ENCODE measurements at regions not wholly inside any gene's neighbourhood (a gene's known extent, or its start where the extent isn't known, plus 50 kb on each side); places are given as distances from the start of the nearest gene placed in this dataset.

DNA sequence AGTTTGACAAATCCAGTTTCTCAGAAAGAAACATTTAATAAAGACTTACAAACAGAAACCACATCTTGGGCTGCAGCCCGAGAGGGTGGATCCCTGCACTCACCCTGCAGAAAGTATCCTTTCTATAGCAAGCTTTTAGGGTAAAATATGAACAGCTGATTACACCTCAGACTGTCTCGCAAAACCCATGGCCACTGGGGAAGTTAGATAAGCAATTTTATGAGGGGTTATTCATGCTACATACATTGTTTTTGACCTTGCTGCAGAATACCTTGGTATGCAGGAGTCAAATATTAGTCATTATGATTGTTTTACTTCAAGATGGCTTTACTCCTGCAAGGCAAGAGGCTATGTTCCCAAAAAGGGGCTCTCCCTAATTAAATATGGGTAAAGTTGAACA, 126.9 kb downstream of the OR2B2 start:
- intact Hi-C loops (cut with micrococcal nuclease), result no loop called here
- no peaks in the 10 kb centered on the region for H3K36me3 Mint-ChIP-seq (ENCODE audit: insufficient read depth, unreplicated experiment)
- ChIA-PET POLR2A (interaction anchor here (0.6 to 1.1 kb wide), 3 partner anchors 8 to 1687 kb away, joined by 3 read pairs; no protein-coding TSS in a partner anchor), CTCF (interaction anchor here (3.1 to 3.2 kb wide), 2 partner anchors 11 to 13 kb away, joined by 16 to 21 read pairs; no protein-coding TSS in a partner anchor)
- no peaks in the 10 kb centered on the region for H3K27me3 Mint-ChIP-seq (ENCODE audit: insufficient read depth, unreplicated experiment)
- H3K4me3 Mint-ChIP-seq (ENCODE audit: unreplicated experiment), result no peak overlapping the region
- H3K27ac Mint-ChIP-seq (ENCODE audit: low read depth, unreplicated experiment), result no peak overlapping the region
- TF ChIP-seq, protein P1, sequence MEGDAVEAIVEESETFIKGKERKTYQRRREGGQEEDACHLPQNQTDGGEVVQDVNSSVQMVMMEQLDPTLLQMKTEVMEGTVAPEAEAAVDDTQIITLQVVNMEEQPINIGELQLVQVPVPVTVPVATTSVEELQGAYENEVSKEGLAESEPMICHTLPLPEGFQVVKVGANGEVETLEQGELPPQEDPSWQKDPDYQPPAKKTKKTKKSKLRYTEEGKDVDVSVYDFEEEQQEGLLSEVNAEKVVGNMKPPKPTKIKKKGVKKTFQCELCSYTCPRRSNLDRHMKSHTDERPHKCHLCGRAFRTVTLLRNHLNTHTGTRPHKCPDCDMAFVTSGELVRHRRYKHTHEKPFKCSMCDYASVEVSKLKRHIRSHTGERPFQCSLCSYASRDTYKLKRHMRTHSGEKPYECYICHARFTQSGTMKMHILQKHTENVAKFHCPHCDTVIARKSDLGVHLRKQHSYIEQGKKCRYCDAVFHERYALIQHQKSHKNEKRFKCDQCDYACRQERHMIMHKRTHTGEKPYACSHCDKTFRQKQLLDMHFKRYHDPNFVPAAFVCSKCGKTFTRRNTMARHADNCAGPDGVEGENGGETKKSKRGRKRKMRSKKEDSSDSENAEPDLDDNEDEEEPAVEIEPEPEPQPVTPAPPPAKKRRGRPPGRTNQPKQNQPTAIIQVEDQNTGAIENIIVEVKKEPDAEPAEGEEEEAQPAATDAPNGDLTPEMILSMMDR (IDR thresholded peaks at IDR 0.05; ENCODE audit: unreplicated experiment), result no peak
- BruUV-seq (replicated peaks), result no TSS peak
- no peaks in the 10 kb centered on the region for H3K9me3 Mint-ChIP-seq (ENCODE audit: unreplicated experiment)
- H3K4me1 Mint-ChIP-seq (ENCODE audit: insufficient read depth, unreplicated experiment), result no peaks in the 10 kb centered on the region
- DNase-seq (ENCODE audit: unreplicated experiment), result no peak

DNA sequence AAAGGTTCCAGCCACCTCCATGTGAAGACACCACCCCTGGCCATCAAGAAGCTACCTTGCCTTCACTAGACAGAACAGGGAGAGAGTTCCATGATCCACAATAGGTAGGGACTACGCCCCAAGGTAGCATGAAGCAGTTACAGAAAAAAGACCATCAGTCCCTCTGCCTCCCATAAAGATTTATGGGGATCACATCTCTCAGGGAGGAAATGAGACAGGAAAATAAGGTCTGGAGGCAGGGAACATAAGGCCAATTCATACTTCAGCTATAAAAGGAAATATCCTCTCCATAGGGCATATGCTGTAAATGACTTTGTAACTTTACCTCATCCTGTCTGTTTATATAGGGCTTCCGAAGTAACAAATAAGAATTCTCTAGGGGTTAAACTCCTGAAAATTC, 129.4 kb downstream of the OR2B2 start:
- ChIA-PET POLR2A (no interaction called here), CTCF (interaction anchor here (3.0 kb wide), 1 partner anchor 10 kb away, joined by 25 read pairs; no protein-coding TSS in a partner anchor)
- Mint-ChIP-seq H3K4me1 (ENCODE audit: insufficient read depth, unreplicated experiment) (peaks cover 6% of the 10 kb centered on the region), H3K4me3 (ENCODE audit: unreplicated experiment) (no peak overlapping the region), H3K27ac (ENCODE audit: low read depth, unreplicated experiment) (no peak overlapping the region), H3K36me3 (ENCODE audit: insufficient read depth, unreplicated experiment) (peaks cover 3% of the 10 kb centered on the region), H3K27me3 (ENCODE audit: insufficient read depth, unreplicated experiment) (no peaks in the 10 kb centered on the region), H3K9me3 (ENCODE audit: unreplicated experiment) (no peaks in the 10 kb centered on the region)
- no TSS peak for BruUV-seq (replicated peaks)
- DNase-seq (ENCODE audit: unreplicated experiment), result no peak
- intact Hi-C loops (cut with micrococcal nuclease), result no loop called here
- TF ChIP-seq, protein P1 (IDR thresholded peaks at IDR 0.05; ENCODE audit: unreplicated experiment), result no peak

DNA sequence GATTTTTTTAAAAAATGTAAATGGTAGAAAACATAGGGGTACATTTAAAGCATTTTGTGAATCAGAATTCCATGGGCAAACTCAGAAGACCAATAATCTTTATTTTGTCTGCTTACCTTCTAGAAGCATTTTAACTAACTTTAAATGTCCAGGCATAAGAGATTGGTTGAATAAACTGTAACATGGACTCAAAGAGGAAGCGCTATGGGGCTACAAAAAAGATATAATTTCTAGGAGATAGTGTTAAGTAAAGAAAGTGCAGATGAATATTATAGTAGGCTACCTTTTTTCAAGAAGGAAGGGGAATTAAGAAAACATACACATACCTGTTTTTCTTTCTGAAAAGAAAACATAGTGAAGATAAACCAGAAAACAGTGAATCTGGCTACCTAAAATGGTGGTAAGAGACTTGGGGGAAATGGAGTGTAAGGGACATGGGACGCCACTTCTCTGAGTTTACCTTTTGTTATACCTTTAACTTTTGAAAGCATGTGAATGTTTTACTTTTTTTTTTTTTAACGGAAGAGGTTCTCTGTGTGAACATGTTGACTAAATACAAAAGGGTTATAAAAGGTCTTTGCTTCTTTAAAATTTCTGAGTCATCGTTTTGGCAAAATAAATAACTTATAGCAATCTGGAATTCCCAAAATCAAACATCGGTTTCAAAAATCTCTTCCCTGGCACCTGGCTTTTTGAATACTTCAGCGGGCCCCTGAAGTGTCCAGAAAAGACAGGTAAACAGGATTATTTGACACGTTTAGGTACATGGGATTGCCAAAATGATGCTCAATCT, 133.4 kb downstream of the OR2B2 start:
- Mint-ChIP-seq H3K4me1 (ENCODE audit: insufficient read depth, unreplicated experiment) (peaks cover 11% of the 10 kb centered on the region), H3K9me3 (ENCODE audit: unreplicated experiment) (no peaks in the 10 kb centered on the region), H3K36me3 (ENCODE audit: insufficient read depth, unreplicated experiment) (peaks cover 9% of the 10 kb centered on the region), H3K4me3 (ENCODE audit: unreplicated experiment) (no peak overlapping the region), H3K27ac (ENCODE audit: low read depth, unreplicated experiment) (no peak overlapping the region), H3K27me3 (ENCODE audit: insufficient read depth, unreplicated experiment) (no peaks in the 10 kb centered on the region)
- POLR2A ChIA-PET, result interaction anchor here (0.8 kb wide), 1 partner anchor 86 kb away, joined by 3 read pairs; no protein-coding TSS in a partner anchor
- no TSS peak for BruUV-seq (replicated peaks)
- DNase-seq (ENCODE audit: unreplicated experiment), result no peak
- CTCF ChIA-PET, result interaction anchor here (0.6 to 0.7 kb wide), 2 partner anchors 17 to 629 kb away, joined by 3 to 5 read pairs; no protein-coding TSS in a partner anchor
- intact Hi-C loops (cut with micrococcal nuclease), result no loop called here
- TF ChIP-seq, protein P1 (IDR thresholded peaks at IDR 0.05; ENCODE audit: unreplicated experiment), result no peak

DNA sequence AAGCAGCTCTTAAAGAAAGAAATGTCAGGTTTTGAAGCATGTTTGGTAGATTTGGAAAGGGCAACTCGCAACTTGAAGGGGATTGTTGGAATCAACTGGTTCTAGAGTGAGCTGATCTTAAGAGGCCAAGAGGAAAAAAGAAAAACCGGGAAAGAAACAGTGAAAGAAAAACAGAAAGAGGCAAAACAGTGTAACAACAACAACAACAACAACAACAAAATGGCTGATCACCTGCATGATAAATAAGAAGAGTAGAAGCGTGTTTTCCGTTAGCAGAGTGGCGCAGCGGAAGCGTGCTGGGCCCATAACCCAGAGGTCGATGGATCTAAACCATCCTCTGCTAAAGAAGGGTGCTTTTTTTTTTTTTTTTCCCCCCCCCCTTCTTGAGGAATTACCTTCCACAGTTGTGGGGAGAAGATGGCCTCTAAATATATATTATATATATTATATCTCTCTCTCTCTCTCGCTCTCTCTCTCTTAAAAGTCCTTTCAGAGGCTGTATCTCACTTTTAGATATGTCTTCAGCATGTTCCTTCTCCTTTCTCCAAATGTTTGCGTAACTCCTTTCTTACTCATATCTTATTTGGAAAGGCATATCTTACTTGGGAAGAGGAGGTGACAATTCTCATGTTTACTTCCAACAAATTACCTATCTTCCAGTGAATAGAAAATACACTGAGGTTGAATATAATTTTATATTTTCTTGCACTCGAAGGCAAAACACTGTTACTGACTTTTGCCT, 134.4 kb downstream of the OR2B2 start:
- ChIA-PET CTCF (interaction anchor here (0.7 to 0.8 kb wide), 2 partner anchors 12 to 55 kb away, joined by 3 to 4 read pairs; no protein-coding TSS in a partner anchor), POLR2A (interaction anchor here (0.8 to 1.1 kb wide), 2 partner anchors 13 to 87 kb away, joined by 3 read pairs; no protein-coding TSS in a partner anchor)
- no peak for DNase-seq (ENCODE audit: unreplicated experiment)
- peak overlapping the region; percentile 29 for H3K27ac Mint-ChIP-seq (ENCODE audit: low read depth, unreplicated experiment)
- TF ChIP-seq, protein P1 (IDR thresholded peaks at IDR 0.05; ENCODE audit: unreplicated experiment), result no peak
- no TSS peak for BruUV-seq (replicated peaks)
- H3K9me3 Mint-ChIP-seq (ENCODE audit: unreplicated experiment), result no peaks in the 10 kb centered on the region
- H3K36me3 Mint-ChIP-seq (ENCODE audit: insufficient read depth, unreplicated experiment), result peaks cover 9% of the 10 kb centered on the region
- intact Hi-C loops (cut with micrococcal nuclease), result no loop called here
- no peaks in the 10 kb centered on the region for H3K27me3 Mint-ChIP-seq (ENCODE audit: insufficient read depth, unreplicated experiment)
- H3K4me1 Mint-ChIP-seq (ENCODE audit: insufficient read depth, unreplicated experiment), result peaks cover 11% of the 10 kb centered on the region
- H3K4me3 Mint-ChIP-seq (ENCODE audit: unreplicated experiment), result no peak overlapping the region

All from MCF 10A (cell line).